ENCODE measurements at regions not wholly inside any gene's neighbourhood (a gene's known extent, or its start where the extent isn't known, plus 50 kb on each side); places are given as distances from the start of the nearest gene placed in this dataset.

GRCh38 chr5:155625315-155625714 is 611.8 kb downstream of the KIF4B start:
- CTCF ChIA-PET (ENCODE audit: unreplicated experiment): no interaction called here
- H3K36me3 ChIP-seq (ENCODE audit: insufficient read depth, low read length): no peaks in the 10 kb centered on the region
- H3K9me2 ChIP-seq (ENCODE audit: insufficient read depth, low read length): no peaks in the 10 kb centered on the region
- no peak overlapping the region for H3K4me3 ChIP-seq (ENCODE audit: low read depth, low read length, poor library complexity, severe bottlenecking)
- POLR2A ChIA-PET: no interaction called here
- no peak overlapping the region for H3K4me2 ChIP-seq (ENCODE audit: low read length)
- no TSS peak for BruUV-seq (replicated peaks)
- H3K79me2 ChIP-seq (ENCODE audit: insufficient read depth, low read depth, low read length): no peaks in the 10 kb centered on the region
- no peak for TF ChIP-seq EZH2phosphoT487 (IDR thresholded peaks at IDR 0.05; ENCODE audit: borderline replicate concordance, low read depth, low read length)
- TF ChIP-seq, protein P1, sequence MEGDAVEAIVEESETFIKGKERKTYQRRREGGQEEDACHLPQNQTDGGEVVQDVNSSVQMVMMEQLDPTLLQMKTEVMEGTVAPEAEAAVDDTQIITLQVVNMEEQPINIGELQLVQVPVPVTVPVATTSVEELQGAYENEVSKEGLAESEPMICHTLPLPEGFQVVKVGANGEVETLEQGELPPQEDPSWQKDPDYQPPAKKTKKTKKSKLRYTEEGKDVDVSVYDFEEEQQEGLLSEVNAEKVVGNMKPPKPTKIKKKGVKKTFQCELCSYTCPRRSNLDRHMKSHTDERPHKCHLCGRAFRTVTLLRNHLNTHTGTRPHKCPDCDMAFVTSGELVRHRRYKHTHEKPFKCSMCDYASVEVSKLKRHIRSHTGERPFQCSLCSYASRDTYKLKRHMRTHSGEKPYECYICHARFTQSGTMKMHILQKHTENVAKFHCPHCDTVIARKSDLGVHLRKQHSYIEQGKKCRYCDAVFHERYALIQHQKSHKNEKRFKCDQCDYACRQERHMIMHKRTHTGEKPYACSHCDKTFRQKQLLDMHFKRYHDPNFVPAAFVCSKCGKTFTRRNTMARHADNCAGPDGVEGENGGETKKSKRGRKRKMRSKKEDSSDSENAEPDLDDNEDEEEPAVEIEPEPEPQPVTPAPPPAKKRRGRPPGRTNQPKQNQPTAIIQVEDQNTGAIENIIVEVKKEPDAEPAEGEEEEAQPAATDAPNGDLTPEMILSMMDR (conservative IDR thresholded peaks at IDR 0.05; ENCODE audit: low read length): no peak
- no peak overlapping the region for H3K27ac ChIP-seq (ENCODE audit: low read depth, low read length, poor library complexity, severe bottlenecking)
- no peaks in the 10 kb centered on the region for H3K4me1 ChIP-seq (ENCODE audit: insufficient read depth, low read length, poor library complexity, severe bottlenecking)
- H3K9me3 ChIP-seq (ENCODE audit: low read length): no peaks in the 10 kb centered on the region
- intact Hi-C loops (cut with micrococcal nuclease; ENCODE audit: unreplicated experiment): no loop called here
- no peak overlapping the region for H2AFZ ChIP-seq (ENCODE audit: low read length)
- no peak for DNase-seq (ENCODE audit: low spot score)
- no peaks in the 10 kb centered on the region for H4K20me1 ChIP-seq (ENCODE audit: insufficient read depth, low read length)

GRCh38 chr5:155625897-155626543 is 612.5 kb downstream of the KIF4B start:
- CTCF ChIA-PET (ENCODE audit: unreplicated experiment): no interaction called here
- BruUV-seq (replicated peaks): no TSS peak
- Histone ChIP-seq H3K4me3 (ENCODE audit: low read depth, low read length, poor library complexity, severe bottlenecking) (no peak overlapping the region), H3K9me3 (ENCODE audit: low read length) (no peaks in the 10 kb centered on the region), H4K20me1 (ENCODE audit: insufficient read depth, low read length) (no peaks in the 10 kb centered on the region), H3K9me2 (ENCODE audit: insufficient read depth, low read length) (no peaks in the 10 kb centered on the region), H3K27ac (ENCODE audit: low read depth, low read length, poor library complexity, severe bottlenecking) (no peak overlapping the region), H3K36me3 (ENCODE audit: insufficient read depth, low read length) (no peaks in the 10 kb centered on the region), H3K4me2 (ENCODE audit: low read length) (no peak overlapping the region), H2AFZ (ENCODE audit: low read length) (no peak overlapping the region), H3K4me1 (ENCODE audit: insufficient read depth, low read length, poor library complexity, severe bottlenecking) (no peaks in the 10 kb centered on the region), H3K79me2 (ENCODE audit: insufficient read depth, low read depth, low read length) (no peaks in the 10 kb centered on the region)
- TF ChIP-seq EZH2phosphoT487 (IDR thresholded peaks at IDR 0.05; ENCODE audit: borderline replicate concordance, low read depth, low read length): no peak
- TF ChIP-seq, protein P1 (conservative IDR thresholded peaks at IDR 0.05; ENCODE audit: low read length): no peak
- no peak for DNase-seq (ENCODE audit: low spot score)
- intact Hi-C loops (cut with micrococcal nuclease; ENCODE audit: unreplicated experiment): no loop called here
- POLR2A ChIA-PET: no interaction called here

- Histone ChIP-seq H3K79me2 (ENCODE audit: insufficient read depth, low read depth, low read length) (no peaks in the 10 kb centered on the region), H3K4me1 (ENCODE audit: insufficient read depth, low read length, poor library complexity, severe bottlenecking) (no peaks in the 10 kb centered on the region), H3K36me3 (ENCODE audit: insufficient read depth, low read length) (no peaks in the 10 kb centered on the region), H4K20me1 (ENCODE audit: insufficient read depth, low read length) (no peaks in the 10 kb centered on the region), H3K4me2 (ENCODE audit: low read length) (no peak overlapping the region), H3K9me3 (ENCODE audit: low read length) (no peaks in the 10 kb centered on the region), H3K9me2 (ENCODE audit: insufficient read depth, low read length) (no peaks in the 10 kb centered on the region), H3K27ac (ENCODE audit: low read depth, low read length, poor library complexity, severe bottlenecking) (no peak overlapping the region), H3K4me3 (ENCODE audit: low read depth, low read length, poor library complexity, severe bottlenecking) (no peak overlapping the region), H2AFZ (ENCODE audit: low read length) (no peak overlapping the region)
- ChIA-PET POLR2A (no interaction called here), CTCF (ENCODE audit: unreplicated experiment) (no interaction called here)
- intact Hi-C loops (cut with micrococcal nuclease; ENCODE audit: unreplicated experiment): no loop called here
- TF ChIP-seq, protein P1 (conservative IDR thresholded peaks at IDR 0.05; ENCODE audit: low read length): no peak
- no peak for TF ChIP-seq EZH2phosphoT487 (IDR thresholded peaks at IDR 0.05; ENCODE audit: borderline replicate concordance, low read depth, low read length)
- BruUV-seq (replicated peaks): no TSS peak
- DNase-seq (ENCODE audit: low spot score): no peak
Observed at GRCh38 chr5:155626592-155626991, 613.0 kb downstream of the KIF4B start.
